H1 (cell line): ENCODE measurements at regions not wholly inside any gene's neighbourhood (a gene's known extent, or its start where the extent isn't known, plus 50 kb on each side); places are given as distances from the start of the nearest gene placed in this dataset.

Source experiments
- CTCF ChIA-PET: fragments of 300-600 bp; sonication (Branson Sonifier 250); formaldehyde crosslinking; loops from one replicate; lab custom pipeline; 2021; ENCODE audit not compliant: partially characterized antibody; lab: Charles Lee
- POLR2A ChIA-PET: fragments of 300-600 bp; sonication (Branson Sonifier 250); formaldehyde crosslinking; loops from one replicate; lab custom pipeline; 2021; ENCODE audit warnings: inconsistent platforms; ENCODE audit not compliant: partially characterized antibody; lab: Charles Lee
- DNase-seq, 2 experiments: peaks; one replicate each; pipeline versions ENCODE4 v3.0.0 to v3.0.0-alpha.2; 2010 to 2022; ENCODE audit warnings: low spot score in 2 of 2, low read depth in 1 of 2, mixed read lengths in 1 of 2
- FAIRE-seq: peaks from 2 replicates; lab custom pipeline; 2011; peaks lifted over from hg19 to GRCh38; lab: Jason Lieb, UNC
- H2AFZ ChIP-seq: 2 replicates; pipeline ENCODE4 v1.8.1; 2012; ENCODE audit warnings: low read length, inconsistent platforms
- H2AK5ac ChIP-seq: 2 replicates; pipeline ENCODE4 v1.6.1; 2013; ENCODE audit warnings: low read depth, low read length
- H2BK120ac ChIP-seq: replicated peaks from 2 replicates; pipeline ENCODE3; 2013; ENCODE audit warnings: low read depth, low read length, inconsistent platforms
- H2BK12ac ChIP-seq: 2 replicates; pipeline ENCODE4 v1.6.1; 2013; ENCODE audit warnings: low read depth, low read length
- H2BK15ac ChIP-seq: 2 replicates; pipeline ENCODE4 v1.6.1; 2013; ENCODE audit warnings: low read length
- H2BK20ac ChIP-seq: 2 replicates; pipeline ENCODE4 v1.6.1; 2013; ENCODE audit warnings: low read length
- H2BK5ac ChIP-seq: 2 replicates; pipeline ENCODE4 v1.6.1; 2013; ENCODE audit warnings: low read depth, low read length
- H3K14ac ChIP-seq: 2 replicates; pipeline ENCODE4 v1.6.1; 2013; ENCODE audit warnings: inconsistent platforms; ENCODE audit not compliant: insufficient read length
- H3K18ac ChIP-seq: 2 replicates; pipeline ENCODE4 v1.6.1; 2013; ENCODE audit warnings: low read length; ENCODE audit errors: extremely low read depth
- H3K23ac ChIP-seq: 2 replicates; pipeline ENCODE4 v1.6.1; 2013; ENCODE audit warnings: inconsistent platforms; ENCODE audit not compliant: insufficient read length
- H3K23me2 ChIP-seq: 2 replicates; pipeline ENCODE4 v1.6.1; 2013; ENCODE audit warnings: low read depth, low read length
- H3K27ac ChIP-seq: 2 replicates; pipeline ENCODE4 v1.6.1; 2011; ENCODE audit warnings: low read depth, low read length, inconsistent platforms
- H3K27me3 ChIP-seq, 4 experiments: replicated peaks in 1 of 4; 1 replicate in 1 of 4; 2 replicates in 3 of 4; pipeline versions ENCODE4 v1.6.1 to v1.8.1; 2011 to 2013; ENCODE audit warnings: low read length in 3 of 4, mild to moderate bottlenecking in 3 of 4, inconsistent platforms in 2 of 4, mixed read lengths in 2 of 4, moderate library complexity in 1 of 4; ENCODE audit not compliant: control insufficient read depth in 3 of 4, insufficient read depth in 3 of 4; ENCODE audit errors: extremely low read depth in 1 of 4
- H3K36me3 ChIP-seq, 4 experiments: 2 replicates each; pipeline versions ENCODE4 v1.6.1 to v1.8.1; 2011 to 2013; ENCODE audit warnings: mild to moderate bottlenecking in 4 of 4, low read length in 3 of 4, moderate library complexity in 2 of 4, control low read depth in 1 of 4, inconsistent platforms in 1 of 4; ENCODE audit not compliant: insufficient read depth in 4 of 4, control insufficient read depth in 2 of 4
- H3K4ac ChIP-seq: replicated peaks from 2 replicates; pipeline ENCODE3; 2013; ENCODE audit warnings: low read length, low read depth, mixed read lengths, inconsistent platforms; ENCODE audit not compliant: insufficient read length
- H3K4me1 ChIP-seq, 4 experiments: replicated peaks in 1 of 4; 1 replicate in 1 of 4; 2 replicates in 3 of 4; pipeline versions ENCODE4 v1.6.1 to v1.8.1; 2011 to 2013; ENCODE audit warnings: low read length in 3 of 4, inconsistent platforms in 2 of 4, mixed read lengths in 1 of 4; ENCODE audit not compliant: insufficient read depth in 4 of 4, control insufficient read depth in 3 of 4
- H3K4me2 ChIP-seq, 2 experiments: 2 replicates each; pipeline versions ENCODE4 v1.6.1 to v1.8.1; 2011 to 2013; ENCODE audit warnings: low read depth in 2 of 2, low read length in 2 of 2, control low read depth in 1 of 2, inconsistent platforms in 1 of 2, mild to moderate bottlenecking in 1 of 2; ENCODE audit not compliant: insufficient read depth in 1 of 2
- H3K4me3 ChIP-seq, 4 experiments: fragments of 200-600, 300-600 bp in 1 of 4; sonication (generic), shearing (Covaris generic), sonication (Bioruptor Twin) in 1 of 4; 2 replicates each; pipeline versions ENCODE4 v1.5.1 to v1.8.1; 2011 to 2016; ENCODE audit warnings: low read length in 4 of 4, low read depth in 3 of 4, control low read depth in 2 of 4, inconsistent platforms in 2 of 4, mild to moderate bottlenecking in 2 of 4, mixed read lengths in 1 of 4, moderate library complexity in 1 of 4; ENCODE audit not compliant: insufficient read depth in 2 of 4; ENCODE audit errors: extremely low read depth in 1 of 4
- H3K56ac ChIP-seq: replicated peaks from 2 replicates; pipeline ENCODE3; 2013; ENCODE audit warnings: low read depth, mild to moderate bottlenecking, mixed read lengths, low read length, inconsistent platforms; ENCODE audit not compliant: insufficient read length
- H3K79me1 ChIP-seq: 2 replicates; pipeline ENCODE4 v1.6.1; 2013; ENCODE audit warnings: low read depth, low read length, control low read depth
- H3K79me2 ChIP-seq, 2 experiments: 2 replicates each; pipeline versions ENCODE4 v1.6.1 to v1.8.1; 2012 to 2013; ENCODE audit warnings: low read length in 2 of 2, mild to moderate bottlenecking in 2 of 2, inconsistent platforms in 1 of 2; ENCODE audit not compliant: insufficient read depth in 2 of 2, control insufficient read depth in 1 of 2
- H3K9ac ChIP-seq, 4 experiments: replicated peaks in 1 of 4; 1 replicate in 1 of 4; 2 replicates in 3 of 4; pipeline versions ENCODE4 v1.6.1 to v1.8.1; 2011 to 2013; ENCODE audit warnings: low read depth in 3 of 4, low read length in 3 of 4, control low read depth in 2 of 4, mild to moderate bottlenecking in 2 of 4, moderate library complexity in 2 of 4, inconsistent platforms in 1 of 4; ENCODE audit errors: extremely low read depth in 1 of 4
- H3K9me3 ChIP-seq, 2 experiments: 2 replicates each; pipeline versions ENCODE4 v1.6.1 to v1.8.1; 2012 to 2013; ENCODE audit warnings: mild to moderate bottlenecking in 2 of 2, moderate library complexity in 2 of 2, control low read depth in 1 of 2, inconsistent platforms in 1 of 2, low read depth in 1 of 2, low read length in 1 of 2, mixed read lengths in 1 of 2; ENCODE audit not compliant: insufficient read depth in 2 of 2
- H4K20me1 ChIP-seq, 2 experiments: replicated peaks in 1 of 2; 2 replicates each; pipeline versions ENCODE3 to v1.8.1; 2011 to 2013; ENCODE audit warnings: inconsistent platforms in 2 of 2, low read length in 2 of 2, mild to moderate bottlenecking in 1 of 2; ENCODE audit not compliant: insufficient read depth in 2 of 2, control insufficient read depth in 1 of 2
- H4K5ac ChIP-seq: 2 replicates; pipeline ENCODE4 v1.6.1; 2013; ENCODE audit warnings: low read length, low read depth, mixed read lengths, inconsistent platforms; ENCODE audit not compliant: insufficient read length
- H4K8ac ChIP-seq: 2 replicates; pipeline ENCODE4 v1.8.0; 2013; ENCODE audit warnings: mild to moderate bottlenecking, moderate library complexity, low read length, inconsistent platforms; ENCODE audit not compliant: insufficient read depth; ENCODE audit errors: extremely low read depth
- H4K91ac ChIP-seq: replicated peaks from 2 replicates; pipeline ENCODE3; 2013; ENCODE audit warnings: low read length, mixed read lengths, inconsistent platforms; ENCODE audit not compliant: insufficient read length
- CBX8 ChIP-seq: fragments of 300-800, 300-1000 bp; sonication (generic); IDR thresholded peaks from 2 replicates; pipeline ENCODE4 v1.7.1; 2016; ENCODE audit warnings: low read depth, low read length, borderline replicate concordance
- CTBP2 ChIP-seq: IDR thresholded peaks from 2 replicates; pipeline ENCODE4 v1.7.0; 2011; ENCODE audit warnings: borderline replicate concordance, mild to moderate bottlenecking, moderate library complexity, mixed read lengths, low read length; ENCODE audit not compliant: insufficient read depth, insufficient read length
- KDM5A ChIP-seq: fragments of 200-600 bp; IDR thresholded peaks from 2 replicates; pipeline ENCODE4 v1.7.1; 2012; ENCODE audit warnings: mild to moderate bottlenecking, low read length, inconsistent platforms, mixed read lengths
- RAD21 ChIP-seq, 2 experiments: IDR thresholded peaks in 1 of 2; conservative IDR thresholded peaks in 1 of 2; 2 replicates each; pipeline ENCODE4 v1.6.1; 2011; ENCODE audit warnings: low read depth in 2 of 2, low read length in 2 of 2, improper control_type of control experiment in 1 of 2, inconsistent platforms in 1 of 2, mild to moderate bottlenecking in 1 of 2, moderate library complexity in 1 of 2
- TEAD4 ChIP-seq: IDR thresholded peaks from 2 replicates; pipeline ENCODE4 v1.6.1; 2012; ENCODE audit warnings: low read depth, low read length, inconsistent platforms, mixed read lengths
- WGBS, 2 experiments: shearing (Covaris generic) in 1 of 2; methylation state at CpG; one replicate each; pipeline versions ENCODE4 v1.1.6 to v1.1.7; 2013 to 2015; ENCODE audit warnings: low lambda C conversion rate in 2 of 2, mixed read lengths in 2 of 2, inconsistent platforms in 1 of 2, low coverage in 1 of 2, missing lambda C conversion rate in 1 of 2; ENCODE audit not compliant: insufficient replicate concordance in 2 of 2, insufficient coverage in 1 of 2, insufficient read length in 1 of 2; ENCODE audit errors: extremely low coverage in 1 of 2, missing lambda C conversion rate in 1 of 2; 5-methylcytosine and 5-hydroxymethylcytosine counted together

- Histone ChIP-seq H3K9me3 (peaks cover 12 to 30% of the 10 kb centered on the region in 2 experiments), H2AFZ (no peak overlapping the region), H2AK5ac (no peak overlapping the region), H3K56ac (no peak overlapping the region), H4K5ac (no peak overlapping the region), H4K8ac (no peak overlapping the region), H4K20me1 (no peaks in the 10 kb centered on the region), H3K36me3 (no peaks in the 10 kb centered on the region), H2BK5ac (no peak overlapping the region), H3K4me3 (no peak overlapping the region), H2BK120ac (no peak overlapping the region), H3K79me2 (no peaks in the 10 kb centered on the region), H3K14ac (no peak overlapping the region), H3K4me2 (no peak overlapping the region), H2BK15ac (no peak overlapping the region), H3K4ac (no peak overlapping the region), H2BK20ac (no peak overlapping the region), H3K27ac (no peak overlapping the region), H3K27me3 (no peaks in the 10 kb centered on the region; a peak in 2 of 7 replicates), H3K23me2 (no peaks in the 10 kb centered on the region), H3K79me1 (no peaks in the 10 kb centered on the region), H2BK12ac (no peak overlapping the region), H3K18ac (no peak overlapping the region), H3K23ac (no peak overlapping the region), H4K91ac (no peak overlapping the region), H3K9ac (no peak overlapping the region), H3K4me1 (no peaks in the 10 kb centered on the region)
- no peak for DNase-seq
- TF ChIP-seq CBX8, result no peak
- TF ChIP-seq CTBP2, result no peak
- no peak for TF ChIP-seq KDM5A
- TF ChIP-seq TEAD4, result no peak
- no peak for TF ChIP-seq RAD21 (IDR thresholded peaks at IDR 0.05 in 1 of 2, conservative IDR thresholded peaks at IDR 0.05 in 1 of 2; ENCODE audit: low read depth in 2 of 2, low read length in 2 of 2)
- ChIA-PET POLR2A (no interaction called here), CTCF (no interaction called here)
- 65% methylated on average over 3 of the region's 3 CpGs; no CpG with 5 or more reads in 1 of the 2 experiments for WGBS, 2 experiments
- no peak for FAIRE-seq
Observed at GRCh38 chr22:47994045-47994444, 1231.6 kb downstream of the TBC1D22A start.
